A673 (cell line): ENCODE measurements at regions not wholly inside any gene's neighbourhood (a gene's known extent, or its start where the extent isn't known, plus 50 kb on each side); places are given as distances from the start of the nearest gene placed in this dataset.
A peak's percentile ranks its signal among the peaks of the same experiment; 100 is the strongest.

Source experiments
- BruUV-seq: library from RNA; stranded (reverse); fragments of 400-500 nt; replicated peaks from 2 replicates; lab custom pipeline; 2021; lab: Mats Ljungman, UMichigan
- CTCF ChIA-PET: fragments of 300-600 bp; sonication (Branson Sonifier 250); formaldehyde crosslinking; loops from one replicate; lab custom pipeline; 2022; ENCODE audit warnings: antibody characterized with exemption; lab: Charles Lee
- POLR2A ChIA-PET: fragments of 300-600 bp; sonication (Branson Sonifier 250); formaldehyde crosslinking; loops from one replicate; lab custom pipeline; 2022; ENCODE audit warnings: antibody characterized with exemption; ENCODE audit not compliant: low non-redundant PET; lab: Charles Lee
- DNase-seq: peaks from one replicate; pipeline ENCODE4 v3.0.0-alpha.2; 2015; ENCODE audit warnings: low spot score
- H3K27ac ChIP-seq: fragments of 200-600 bp; sonication (generic); 2 replicates; pipeline ENCODE4 v1.5.1; 2016; ENCODE audit warnings: mixed run types, low read depth, mild to moderate bottlenecking, mixed read lengths, antibody characterized with exemption, low read length; ENCODE audit not compliant: poor library complexity, severe bottlenecking
- H3K27me3 ChIP-seq: fragments of 200-600 bp; sonication (generic); replicated peaks from 2 replicates; pipeline ENCODE4 v1.6.1; 2017; ENCODE audit warnings: mixed run types, low read depth, mild to moderate bottlenecking, mixed read lengths, antibody characterized with exemption, low read length; ENCODE audit not compliant: insufficient read depth, poor library complexity
- H3K36me3 ChIP-seq: fragments of 200-600 bp; sonication (generic); 2 replicates; pipeline ENCODE4 v1.6.1; 2016; ENCODE audit warnings: mixed run types, mild to moderate bottlenecking, mixed read lengths, antibody characterized with exemption, low read length; ENCODE audit not compliant: insufficient read depth, poor library complexity, severe bottlenecking
- H3K4me1 ChIP-seq: fragments of 200-600 bp; sonication (generic); 2 replicates; pipeline ENCODE4 v1.6.1; 2017; ENCODE audit warnings: mixed run types, mild to moderate bottlenecking, mixed read lengths, antibody characterized with exemption, low read length; ENCODE audit not compliant: insufficient read depth, poor library complexity, severe bottlenecking
- H3K4me3 ChIP-seq: fragments of 200-600 bp; sonication (generic); 2 replicates; pipeline ENCODE4 v1.5.1; 2016; ENCODE audit warnings: low read depth, mixed run types, mild to moderate bottlenecking, mixed read lengths, low read length; ENCODE audit not compliant: poor library complexity, severe bottlenecking
- H3K9me3 ChIP-seq: fragments of 200-600 bp; sonication (generic); 2 replicates; pipeline ENCODE4 v1.6.1; 2016; ENCODE audit warnings: mixed run types, low read depth, mild to moderate bottlenecking, mixed read lengths, antibody characterized with exemption, low read length; ENCODE audit not compliant: poor library complexity, severe bottlenecking
- CTCF ChIP-seq: fragments of 300-800, 200-600 bp; sonication (generic); conservative IDR thresholded peaks from 2 replicates; pipeline ENCODE4 v1.5.1; 2017; ENCODE audit warnings: low read depth, mild to moderate bottlenecking, antibody characterized with exemption, low read length, moderate library complexity, mixed read lengths
- EZH2 ChIP-seq: fragments of 200-600 bp; sonication (generic); IDR thresholded peaks from 2 replicates; pipeline ENCODE4 v1.6.1; 2017; ENCODE audit warnings: borderline replicate concordance, low read depth, mild to moderate bottlenecking, mixed read lengths, antibody characterized with exemption, low read length; ENCODE audit not compliant: poor library complexity, severe bottlenecking
- intact Hi-C: fragments of 100-400 bp; cut with micrococcal nuclease; formaldehyde crosslinking; loops from one replicate; pipeline ENCODE4 v1.10.0; 2022; ENCODE audit not compliant: unreplicated experiment

GRCh38 chr6:168960551-168961263, 292.9 kb downstream of the THBS2 start:
- peaks cover 6% of the 10 kb centered on the region for H3K27me3 ChIP-seq
- CTCF ChIA-PET = no interaction called here
- TF ChIP-seq EZH2 (no peak), CTCF (no peak)

GRCh38 chr6:168959696-168960095, 293.9 kb downstream of the THBS2 start:
- no TSS peak for BruUV-seq
- ChIA-PET CTCF (no interaction called here), POLR2A (no interaction called here)
- no peak for DNase-seq
- no peak for TF ChIP-seq EZH2
- TF ChIP-seq CTCF = no peak
- H3K27ac ChIP-seq = no peak overlapping the region
- intact Hi-C loops = loop anchor here (5.0 to 10.0 kb wide), 4 partner anchors 368 to 1558 kb away; no protein-coding TSS in a partner anchor
- peaks cover 5% of the 10 kb centered on the region for H3K4me1 ChIP-seq
- H3K4me3 ChIP-seq = no peak overlapping the region
- no peaks in the 10 kb centered on the region for H3K9me3 ChIP-seq
- no peaks in the 10 kb centered on the region for H3K36me3 ChIP-seq
- H3K27me3 ChIP-seq = peaks cover 6% of the 10 kb centered on the region

More at GRCh38 chr6:168960551-168961263, 292.9 kb downstream of the THBS2 start:
- no TSS peak for BruUV-seq
- H3K9me3 ChIP-seq = no peaks in the 10 kb centered on the region
- intact Hi-C loops = no loop called here
- no peak overlapping the region for H3K27ac ChIP-seq
- DNase-seq = no peak
- H3K4me3 ChIP-seq = no peak overlapping the region
- H3K4me1 ChIP-seq = peaks cover 5% of the 10 kb centered on the region
- POLR2A ChIA-PET = no interaction called here
- no peaks in the 10 kb centered on the region for H3K36me3 ChIP-seq

GRCh38 chr6:168956884-168957730, 296.5 kb downstream of the THBS2 start:
- DNase-seq = peak; percentile 78
- ChIA-PET CTCF (interaction anchor here (0.7 kb wide), 1 partner anchor 606 kb away, joined by 3 read pairs; no protein-coding TSS in a partner anchor), POLR2A (no interaction called here)
- BruUV-seq = no TSS peak
- Histone ChIP-seq H3K4me1 (peaks cover 5% of the 10 kb centered on the region), H3K36me3 (no peaks in the 10 kb centered on the region), H3K4me3 (no peak overlapping the region), H3K27ac (no peak overlapping the region), H3K27me3 (peaks cover 21% of the 10 kb centered on the region), H3K9me3 (no peaks in the 10 kb centered on the region)
- intact Hi-C loops = loop anchor here (2.0 to 10.0 kb wide), 5 partner anchors 370 to 1560 kb away; partner anchors contain the start of genes C6orf120 and WDR27
- peak; percentile 91 for TF ChIP-seq CTCF
- TF ChIP-seq EZH2 = no peak
